ENCODE measurements at regions not wholly inside any gene's neighbourhood (a gene's known extent, or its start where the extent isn't known, plus 50 kb on each side); places are given as distances from the start of the nearest gene placed in this dataset.
"Not testable (repeated sequence)": the region's sequence is repeated elsewhere in the genome, so short reads cannot be mapped to it uniquely, and the experiment has no call there.

GRCh38 chrY:26491507-26491906 is 869.6 kb downstream of the CDY1 start:
- ATAC-seq (ENCODE audit: low read depth) = not testable (repeated sequence)

GRCh38 chrY:26521436-26521835 is 899.5 kb downstream of the CDY1 start:
- not testable (repeated sequence) for H3K9me3 ChIP-seq (ENCODE audit: severe bottlenecking); ATAC-seq (ENCODE audit: low read depth); H3K27me3 ChIP-seq (ENCODE audit: insufficient read depth, poor library complexity, severe bottlenecking); H3K36me3 ChIP-seq (ENCODE audit: low read depth); H3K4me3 ChIP-seq (ENCODE audit: severe bottlenecking); H3K27ac ChIP-seq (ENCODE audit: poor library complexity, severe bottlenecking); H3K4me1 ChIP-seq (ENCODE audit: insufficient read depth, poor library complexity, severe bottlenecking); DNase-seq (ENCODE audit: low spot score)

More at GRCh38 chrY:26491507-26491906, 869.6 kb downstream of the CDY1 start:
- DNase-seq (ENCODE audit: low spot score); H3K27ac ChIP-seq (ENCODE audit: poor library complexity, severe bottlenecking); H3K4me3 ChIP-seq (ENCODE audit: severe bottlenecking); H3K36me3 ChIP-seq (ENCODE audit: low read depth); H3K27me3 ChIP-seq (ENCODE audit: insufficient read depth, poor library complexity, severe bottlenecking); H3K9me3 ChIP-seq (ENCODE audit: severe bottlenecking); H3K4me1 ChIP-seq (ENCODE audit: insufficient read depth, poor library complexity, severe bottlenecking): not testable (repeated sequence)

GRCh38 chrY:26555015-26555414 is 933.1 kb downstream of the CDY1 start:
- no peak for ATAC-seq (ENCODE audit: low read depth)
- no peak for TF ChIP-seq CTCF (IDR thresholded peaks at IDR 0.05; ENCODE audit: poor library complexity, severe bottlenecking)
- DNase-seq (ENCODE audit: low spot score) = no peak

GRCh38 chrY:26562976-26563375 is 941.1 kb downstream of the CDY1 start:
- ATAC-seq (ENCODE audit: low read depth); DNase-seq (ENCODE audit: low spot score); H3K27ac ChIP-seq (ENCODE audit: poor library complexity, severe bottlenecking); H3K36me3 ChIP-seq (ENCODE audit: low read depth); H3K9me3 ChIP-seq (ENCODE audit: severe bottlenecking); H3K4me1 ChIP-seq (ENCODE audit: insufficient read depth, poor library complexity, severe bottlenecking); H3K4me3 ChIP-seq (ENCODE audit: severe bottlenecking); H3K27me3 ChIP-seq (ENCODE audit: insufficient read depth, poor library complexity, severe bottlenecking): not testable (repeated sequence)
- TF ChIP-seq CTCF (IDR thresholded peaks at IDR 0.05; ENCODE audit: poor library complexity, severe bottlenecking) = peak; percentile 34

More at GRCh38 chrY:26555015-26555414, 933.1 kb downstream of the CDY1 start:
- H3K4me1 ChIP-seq (ENCODE audit: insufficient read depth, poor library complexity, severe bottlenecking) = no peaks in the 10 kb centered on the region
- H3K27ac ChIP-seq (ENCODE audit: poor library complexity, severe bottlenecking) = no peak overlapping the region
- no peaks in the 10 kb centered on the region for H3K27me3 ChIP-seq (ENCODE audit: insufficient read depth, poor library complexity, severe bottlenecking)
- H3K9me3 ChIP-seq (ENCODE audit: severe bottlenecking) = no peaks in the 10 kb centered on the region
- H3K36me3 ChIP-seq (ENCODE audit: low read depth) = no peaks in the 10 kb centered on the region
- H3K4me3 ChIP-seq (ENCODE audit: severe bottlenecking) = no peak overlapping the region

All from RWPE2 (cell line).